SK-N-SH treated with all-trans-retinoic acid at 6 μM for 48 hours (cell line): ENCODE measurements at regions not wholly inside any gene's neighbourhood (a gene's known extent, or its start where the extent isn't known, plus 50 kb on each side); places are given as distances from the start of the nearest gene placed in this dataset.

Experiments
- CSDC2 ChIP-seq: fragments of 250-450 bp; sonication (Bioruptor Pico); IDR thresholded peaks from 2 replicates; pipeline ENCODE4 v1.5.0; 2020; ENCODE audit warnings: mild to moderate bottlenecking, moderate library complexity
- GLIS3 ChIP-seq: fragments of 250-450 bp; sonication (Bioruptor Pico); IDR thresholded peaks from 2 replicates; pipeline ENCODE4 v1.5.0; 2020; ENCODE audit warnings: mild to moderate bottlenecking, moderate library complexity
- ISL1 ChIP-seq: fragments of 250-450 bp; sonication (Bioruptor Pico); IDR thresholded peaks from 2 replicates; pipeline ENCODE4 v2.1.2; 2022; ENCODE audit warnings: mild to moderate bottlenecking, moderate library complexity
- OSR1 ChIP-seq: fragments of 250-450 bp; sonication (Bioruptor Pico); IDR thresholded peaks from 2 replicates; pipeline ENCODE4 v1.8.0; 2022; ENCODE audit warnings: moderate library complexity, mild to moderate bottlenecking, inconsistent platforms
- ZFP30 ChIP-seq: fragments of 450-650 bp; formaldehyde crosslinking; IDR thresholded peaks from 2 replicates; pipeline ENCODE4 v1.5.0; 2022; ENCODE audit warnings: mild to moderate bottlenecking, moderate library complexity
- ZNF70 ChIP-seq: fragments of 450-650 bp; formaldehyde crosslinking; IDR thresholded peaks from 2 replicates; pipeline ENCODE4 v1.5.0; 2020; ENCODE audit warnings: mild to moderate bottlenecking, moderate library complexity

DNA sequence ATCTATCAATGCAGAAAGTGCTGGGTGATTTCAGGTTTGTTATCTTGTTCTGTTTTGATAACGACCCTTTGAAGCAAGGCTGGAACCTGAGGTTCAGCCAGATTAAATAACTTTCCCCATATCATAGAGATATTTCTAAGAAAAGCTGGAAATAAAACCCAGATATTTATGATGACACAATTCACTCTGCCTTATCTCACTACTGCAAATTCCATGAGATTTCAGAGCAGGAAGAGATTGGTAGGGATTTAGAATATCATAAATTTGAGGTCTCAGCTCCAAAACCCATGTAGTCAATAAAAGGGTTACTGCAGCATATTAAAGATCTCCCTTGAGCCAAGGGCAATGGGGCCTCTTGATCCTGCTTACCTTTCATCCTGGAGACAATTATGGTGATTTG is 692.5 kb upstream of the IGFBP3 start:
- TF ChIP-seq ZFP30 (CRISPR knock-in tag) (no peak), GLIS3 (CRISPR knock-in tag) (no peak), ZNF70 (CRISPR knock-in tag) (no peak), CSDC2 (CRISPR knock-in tag) (no peak), ISL1 (no peak), OSR1 (no peak)
